Effector CD8-positive, alpha-beta T cell (primary cell): ENCODE measurements at regions not wholly inside any gene's neighbourhood (a gene's known extent, or its start where the extent isn't known, plus 50 kb on each side); places are given as distances from the start of the nearest gene placed in this dataset.
"Not testable (repeated sequence)": the region's sequence is repeated elsewhere in the genome, so short reads cannot be mapped to it uniquely, and the experiment has no call there.

ENCODE experiments used
- DNase-seq: peaks from one replicate; lab custom pipeline; 2025; lab: John Stamatoyannopoulos, UW

GRCh38 chr11:16528639-16529038 lies 172.3 kb upstream of the SOX6 start:
- DNase-seq = no peak

GRCh38 chr11:16527525-16528246 lies 171.3 kb upstream of the SOX6 start:
- no peak for DNase-seq

DNA sequence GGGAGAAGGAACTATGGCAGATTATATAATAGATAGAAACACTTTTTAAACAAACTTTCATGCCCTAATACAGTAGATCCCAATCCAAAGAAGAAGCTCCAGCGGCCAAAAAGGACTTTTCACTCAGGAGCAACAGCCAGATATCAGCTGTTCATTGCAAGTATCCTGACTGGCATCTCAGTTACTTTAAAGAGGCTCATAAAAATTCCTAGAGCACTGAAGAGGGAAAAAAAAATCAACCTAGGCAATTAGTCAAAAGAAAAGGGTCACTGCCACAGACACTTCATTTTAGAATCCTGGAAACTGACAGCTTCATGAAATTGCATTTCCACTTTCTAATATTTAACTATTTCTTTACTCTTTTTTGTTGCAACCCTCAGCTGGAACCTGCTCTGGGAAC lies 170.6 kb upstream of the SOX6 start:
- DNase-seq = no peak

- not testable (repeated sequence) for DNase-seq
These were observed 164.4 kb upstream of the SOX6 start for GRCh38 chr11:16520713-16521112.

- no peak for DNase-seq
These were observed 156.5 kb upstream of the SOX6 start for GRCh38 chr11:16512899-16513241.

DNA sequence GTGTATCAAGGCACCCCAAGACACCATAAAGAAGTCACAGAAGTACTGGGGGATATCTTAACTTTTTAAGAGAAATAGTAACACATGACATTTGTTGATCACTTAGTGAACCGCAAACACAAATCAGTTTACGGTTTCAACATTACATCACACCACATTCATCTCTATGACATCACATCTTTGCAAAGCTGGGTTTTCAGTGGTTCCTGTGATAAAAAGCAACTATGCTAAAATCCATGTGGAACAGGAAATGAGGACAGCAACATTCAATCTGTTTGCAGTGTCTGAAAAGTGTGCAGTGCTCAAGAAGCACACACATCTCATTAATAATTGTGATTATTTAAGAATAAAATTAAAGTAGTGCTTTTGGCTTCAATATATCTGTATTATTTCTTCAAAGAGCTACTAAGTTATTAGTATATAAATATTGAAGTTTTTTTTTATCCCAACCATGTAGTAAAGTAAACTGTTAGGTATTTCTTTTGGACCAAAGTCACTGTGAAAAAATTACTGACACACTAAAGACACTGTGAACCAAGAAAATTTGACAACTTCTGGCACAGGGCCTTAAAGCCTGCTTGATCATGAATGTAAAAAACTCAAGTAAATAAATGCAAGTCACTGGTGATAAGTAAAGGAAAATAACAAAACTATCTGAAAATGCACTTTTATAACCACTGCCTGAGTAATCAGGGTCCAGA lies 156.0 kb upstream of the SOX6 start:
- no peak for DNase-seq

GRCh38 chr11:16511116-16512114 lies 155.1 kb upstream of the SOX6 start:
- no peak for DNase-seq

- DNase-seq = no peak
These were observed 149.1 kb upstream of the SOX6 start for GRCh38 chr11:16505481-16505880.

DNA sequence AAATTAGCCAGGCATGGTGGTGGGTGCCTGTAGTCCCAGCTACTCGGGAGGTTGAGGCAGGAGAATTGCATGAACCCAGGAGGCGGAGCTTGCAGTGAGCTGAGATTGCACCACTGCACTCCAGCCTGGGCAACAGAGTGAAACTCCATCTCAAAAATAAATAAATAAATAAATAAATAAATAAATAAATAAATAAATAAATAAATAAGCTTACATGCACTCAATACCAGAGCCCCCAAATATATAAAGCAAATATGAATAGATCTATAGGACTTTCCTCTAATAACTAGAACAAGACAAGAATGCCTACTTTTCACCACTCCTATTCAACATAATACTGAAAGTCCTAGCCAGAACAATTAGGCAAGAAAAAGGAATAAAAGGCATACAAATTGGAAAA lies 147.5 kb upstream of the SOX6 start:
- DNase-seq = not testable (repeated sequence)

- DNase-seq = no peak
These were observed 138.8 kb upstream of the SOX6 start for GRCh38 chr11:16494918-16495691.

GRCh38 chr11:16484434-16484833 lies 128.1 kb upstream of the SOX6 start:
- no peak for DNase-seq

DNA sequence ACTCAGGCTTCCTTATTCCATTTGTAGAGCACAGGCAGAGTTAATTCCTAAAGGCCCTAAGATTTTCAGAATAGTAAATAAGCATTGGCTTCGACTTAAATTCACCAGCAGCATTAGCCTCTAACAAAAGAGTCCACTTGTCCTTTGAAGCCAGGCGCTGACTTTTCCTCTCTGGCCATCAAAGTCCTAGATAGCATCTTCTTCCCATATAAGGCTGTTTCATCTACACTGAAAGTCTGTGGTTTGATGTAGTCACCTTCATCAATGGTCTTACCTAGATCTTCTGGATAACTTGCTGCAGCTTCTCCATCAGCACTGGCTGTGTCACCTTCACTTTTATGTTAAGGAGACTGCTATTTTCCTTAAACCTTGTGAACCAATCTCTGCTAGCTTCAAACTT lies 118.3 kb upstream of the SOX6 start:
- no peak for DNase-seq

DNA sequence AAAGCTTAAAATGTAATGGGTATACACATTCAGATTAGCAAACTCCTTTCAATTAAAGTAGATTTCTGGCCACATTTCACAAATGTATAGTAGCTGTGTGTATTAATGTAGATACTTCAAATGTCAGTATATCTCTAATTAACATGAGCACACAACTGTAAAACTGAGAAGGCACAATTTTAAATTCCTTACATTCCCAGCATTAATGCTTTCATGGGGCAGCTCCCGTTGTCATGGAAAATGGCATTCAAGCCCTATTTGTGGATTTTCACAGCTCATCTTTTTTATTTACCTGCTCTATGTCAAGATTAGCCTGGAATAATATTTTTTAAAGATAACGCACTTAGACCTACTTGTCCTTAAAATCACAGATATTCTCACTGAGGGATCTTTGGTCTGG lies 113.6 kb upstream of the SOX6 start:
- DNase-seq = no peak

DNA sequence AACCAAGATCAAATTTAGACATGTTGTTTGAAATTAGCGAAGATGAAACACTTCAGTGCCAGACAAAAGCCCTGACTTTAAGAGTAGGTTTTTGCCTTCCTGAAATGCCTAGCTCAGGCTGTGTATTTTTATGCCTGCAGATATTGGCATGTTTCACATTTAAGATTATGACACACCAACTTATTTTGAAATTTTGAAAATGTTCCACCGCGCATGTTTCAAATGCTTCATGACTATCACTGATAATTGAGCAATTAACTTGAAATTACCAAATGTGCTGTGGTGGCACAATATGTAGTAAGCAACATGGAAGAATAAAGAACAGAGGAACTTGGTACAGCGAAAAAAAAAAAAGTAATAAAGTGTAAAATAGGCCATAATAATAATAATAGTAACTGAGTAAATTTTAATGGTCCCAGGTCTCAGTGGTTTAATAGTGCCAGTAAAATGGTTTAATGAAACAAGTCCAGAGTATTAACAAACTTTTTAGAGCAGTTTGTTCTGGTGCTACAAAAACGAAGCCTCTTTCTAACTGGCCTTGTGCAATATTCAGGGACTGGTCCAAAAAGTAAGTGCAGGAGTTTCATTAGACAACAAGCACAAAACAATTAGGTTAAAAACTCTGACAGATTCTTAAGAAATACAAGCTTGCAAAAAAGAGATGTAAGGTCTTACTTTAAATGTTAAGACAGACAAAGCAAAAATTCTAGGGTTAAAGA lies 112.5 kb upstream of the SOX6 start:
- no peak for DNase-seq

GRCh38 chr11:16460508-16460907 lies 104.2 kb upstream of the SOX6 start:
- no peak for DNase-seq

DNA sequence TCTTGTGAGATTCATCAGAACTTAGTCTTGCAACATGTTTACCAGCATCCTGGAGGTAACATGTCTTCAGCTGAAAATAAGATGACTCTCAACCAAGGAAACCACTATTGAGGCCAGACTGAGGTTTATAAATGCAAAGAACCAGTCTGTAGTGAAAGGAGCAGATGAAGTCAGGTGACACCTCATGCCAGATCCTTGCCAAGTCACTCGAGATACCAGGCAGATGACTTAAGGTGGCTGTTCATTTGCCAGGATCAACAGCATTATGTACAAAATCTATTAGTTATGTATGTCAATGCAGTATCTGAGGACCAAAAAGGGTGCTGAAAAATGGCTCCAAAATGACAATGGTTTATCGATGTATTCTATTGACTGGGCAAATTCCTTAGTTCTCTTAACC lies 100.0 kb upstream of the SOX6 start:
- DNase-seq = no peak

DNA sequence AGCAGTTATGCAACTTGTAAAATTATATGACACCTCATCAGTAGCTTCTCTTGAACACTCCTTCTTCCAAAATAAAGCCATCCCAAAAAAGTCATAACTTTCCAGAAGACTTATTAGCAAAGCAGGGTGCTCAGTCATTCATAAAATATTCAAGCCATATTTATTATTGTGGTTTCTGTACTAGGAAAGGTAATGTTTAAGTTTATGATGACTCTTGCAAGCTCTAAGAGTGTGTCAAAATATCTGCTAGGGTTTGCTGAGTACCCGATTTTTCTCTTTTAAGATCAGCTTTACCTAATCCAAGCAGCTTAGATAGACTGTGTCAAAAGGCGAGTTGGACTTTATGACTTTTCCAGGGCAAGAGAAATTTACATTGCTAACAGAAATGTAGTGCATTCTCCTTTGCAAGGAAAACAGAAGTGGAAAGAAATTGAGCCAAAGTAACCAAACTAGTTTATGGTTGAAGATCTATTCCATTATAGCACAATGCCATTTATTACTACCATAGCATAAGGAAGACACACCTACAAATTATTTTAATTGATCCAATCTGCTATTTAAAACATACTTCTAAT lies 98.0 kb upstream of the SOX6 start:
- no peak for DNase-seq

GRCh38 chr11:16448123-16448717 lies 91.9 kb upstream of the SOX6 start:
- no peak for DNase-seq

- no peak for DNase-seq
These were observed 85.1 kb upstream of the SOX6 start for GRCh38 chr11:16441461-16441860.

DNA sequence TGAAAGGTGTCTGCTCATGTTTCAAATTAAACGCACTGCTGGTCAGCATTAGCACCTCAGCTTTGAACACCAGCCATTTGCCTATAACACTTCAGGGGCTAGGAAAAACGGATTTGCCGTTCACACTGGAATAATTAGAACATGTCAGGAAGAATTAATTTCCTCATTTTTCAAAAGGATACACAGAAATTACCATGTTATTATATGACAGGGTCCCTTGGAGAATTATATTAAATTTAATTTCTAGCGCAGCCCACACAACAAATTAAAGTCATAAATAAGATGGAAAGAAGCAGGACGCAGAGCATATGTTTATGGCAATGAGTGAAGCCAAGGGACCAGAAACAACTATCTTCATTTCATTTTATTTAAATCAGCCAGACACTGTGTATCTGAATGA lies 83.8 kb upstream of the SOX6 start:
- DNase-seq = no peak
